ENCODE measurements at regions not wholly inside any gene's neighbourhood (a gene's known extent, or its start where the extent isn't known, plus 50 kb on each side); places are given as distances from the start of the nearest gene placed in this dataset.
A peak's percentile ranks its signal among the peaks of the same experiment; 100 is the strongest.

DNA sequence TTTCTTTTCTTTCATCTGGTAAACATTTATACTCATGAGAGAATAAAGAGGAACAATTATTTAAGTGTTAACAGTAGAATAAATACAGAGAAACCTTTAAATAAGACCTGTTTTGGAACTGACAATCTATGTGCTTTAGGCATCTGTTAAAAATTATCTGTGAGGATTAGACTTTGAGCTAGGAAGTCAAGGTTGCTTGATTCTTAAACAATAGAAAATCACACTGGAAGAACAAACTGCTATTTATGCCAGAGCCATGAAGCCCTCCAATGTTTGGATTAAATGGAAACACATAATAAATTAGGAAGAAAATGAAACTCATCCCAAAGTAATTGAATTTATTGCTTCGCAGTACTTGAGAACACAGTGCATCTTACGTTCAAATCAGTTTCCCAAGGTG is 207.2 kb upstream of the NPY2R start:
- Histone ChIP-seq H2BK12ac (ENCODE audit: low read length) (no peak overlapping the region), H2BK5ac (ENCODE audit: low read length) (no peak overlapping the region), H3K23ac (ENCODE audit: low read depth, low read length, poor library complexity) (no peak overlapping the region), H4K91ac (ENCODE audit: low read depth, low read length, poor library complexity) (no peak overlapping the region), H2AK5ac (ENCODE audit: low read depth, low read length) (no peak overlapping the region), H3K4me3 (ENCODE audit: low read length in 2 of 2) (no peak overlapping the region), H3K79me1 (ENCODE audit: low read depth, low read length) (no peaks in the 10 kb centered on the region), H3K27ac (replicated peaks; ENCODE audit: low read length) (no peak overlapping the region), H3K18ac (ENCODE audit: low read length) (no peak overlapping the region), H4K8ac (ENCODE audit: low read depth, low read length) (no peak overlapping the region), H3K4me1 (ENCODE audit: control insufficient read depth in 2 of 2, insufficient read depth in 1 of 2, low read depth in 1 of 2, low read length in 2 of 2) (no peaks in the 10 kb centered on the region), H3K27me3 (ENCODE audit: control insufficient read depth in 3 of 3, insufficient read depth in 3 of 3, low read depth in 1 of 3, low read length in 3 of 3) (no peaks in the 10 kb centered on the region), H3K9me3 (replicated peaks in 1 of 2; ENCODE audit: control insufficient read depth in 2 of 2, insufficient read depth in 1 of 2, low read depth in 1 of 2, low read length in 2 of 2) (peaks cover 0 to 3% of the 10 kb centered on the region in 2 donors), H2BK120ac (ENCODE audit: low read depth, low read length) (no peak overlapping the region), H3K9ac (ENCODE audit: low read depth, low read length, poor library complexity) (no peak overlapping the region), H3K36me3 (replicated peaks in 1 of 2; ENCODE audit: control insufficient read depth in 2 of 2, insufficient read depth in 2 of 2, low read length in 2 of 2) (no peaks in the 10 kb centered on the region), H2BK15ac (ENCODE audit: low read length) (no peak overlapping the region), H3K14ac (ENCODE audit: low read length) (no peak overlapping the region), H3K4me2 (ENCODE audit: insufficient read depth, low read length, poor library complexity, severe bottlenecking) (no peak overlapping the region), H3K4ac (ENCODE audit: low read length) (no peak overlapping the region), H2AFZ (ENCODE audit: low read length) (no peak overlapping the region)
- WGBS, 2 donors (ENCODE audit: extremely low coverage in 2 of 2, insufficient read length in 2 of 2, insufficient replicate concordance in 1 of 2), result no CpG with 5 or more reads among the region's 2 CpGs
- DNase-seq (ENCODE audit: low spot score), result no peak

DNA sequence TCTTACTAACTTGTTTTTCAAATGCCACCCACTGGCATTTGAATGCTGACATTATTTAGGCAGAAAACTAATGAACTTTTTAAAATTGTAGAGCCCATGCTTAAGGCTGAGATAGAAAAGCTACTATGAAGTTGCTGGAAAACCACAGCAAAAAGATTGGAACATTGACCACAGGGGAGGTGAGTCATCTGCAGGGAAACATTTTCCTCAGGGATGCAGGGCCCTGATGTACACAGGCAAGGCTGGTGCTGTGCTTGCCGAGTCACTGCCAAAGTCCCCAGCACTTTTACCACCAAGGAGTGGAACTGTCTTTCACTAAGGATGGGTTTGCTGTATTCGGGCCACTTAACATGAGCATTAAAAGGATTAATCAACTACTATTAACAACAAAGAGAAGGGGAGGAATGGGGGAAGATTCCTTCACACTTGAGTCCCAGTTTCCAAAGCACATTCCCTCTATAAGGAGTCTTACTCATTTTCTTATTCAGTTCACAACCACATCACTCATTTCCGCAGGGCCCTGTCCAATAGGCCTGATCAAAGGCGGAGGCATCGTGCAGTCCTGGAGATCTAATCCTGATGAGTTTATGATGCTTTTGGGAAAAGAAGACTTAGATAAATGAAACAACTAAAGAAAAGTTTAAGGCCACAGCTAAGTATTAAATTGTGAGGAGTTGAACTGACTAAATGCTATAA is 202.9 kb upstream of the NPY2R start:
- no peak for DNase-seq (ENCODE audit: low spot score)
- WGBS, 2 donors (ENCODE audit: extremely low coverage in 2 of 2, insufficient read length in 2 of 2, insufficient replicate concordance in 1 of 2), result no CpG with 5 or more reads among the region's 5 CpGs
- H3K27ac ChIP-seq (replicated peaks; ENCODE audit: low read length), result no peak overlapping the region

DNA sequence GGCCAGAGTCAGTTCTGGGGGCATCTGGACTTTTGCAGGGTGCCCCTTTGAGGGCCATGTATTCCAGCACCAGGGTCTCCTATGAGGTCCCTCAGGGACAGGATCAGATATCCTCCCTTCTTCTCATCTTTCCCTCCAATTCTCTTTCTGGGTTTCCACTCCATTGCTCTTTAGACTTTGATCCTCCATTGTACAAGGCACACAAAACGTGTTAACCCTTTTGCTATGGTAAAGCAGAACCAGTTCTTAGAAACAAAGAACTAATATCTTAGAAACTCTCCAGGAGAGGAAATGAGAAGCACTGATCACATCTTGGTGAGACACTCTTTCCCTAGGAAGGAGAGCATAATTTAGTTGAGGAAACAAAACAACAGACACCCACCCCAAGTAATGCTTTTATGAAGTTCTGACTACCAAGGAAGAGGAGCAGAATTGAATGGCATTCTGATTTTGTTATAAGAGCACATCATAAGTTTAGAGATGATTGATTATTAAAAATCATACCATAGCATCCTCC is 200.7 kb upstream of the NPY2R start:
- Histone ChIP-seq H3K27me3 (ENCODE audit: control insufficient read depth in 3 of 3, insufficient read depth in 3 of 3, low read depth in 1 of 3, low read length in 3 of 3) (no peaks in the 10 kb centered on the region), H3K27ac (replicated peaks; ENCODE audit: low read length) (no peak overlapping the region), H2BK5ac (ENCODE audit: low read length) (no peak overlapping the region)

More for the DNA sequence above, 202.9 kb upstream of the NPY2R start:
- Histone ChIP-seq H3K27me3 (ENCODE audit: control insufficient read depth in 3 of 3, insufficient read depth in 3 of 3, low read depth in 1 of 3, low read length in 3 of 3) (no peaks in the 10 kb centered on the region), H4K91ac (ENCODE audit: low read depth, low read length, poor library complexity) (no peak overlapping the region), H2BK5ac (ENCODE audit: low read length) (no peak overlapping the region), H2AK5ac (ENCODE audit: low read depth, low read length) (no peak overlapping the region), H3K4me3 (ENCODE audit: low read length in 2 of 2) (no peak overlapping the region), H3K9me3 (replicated peaks in 1 of 2; ENCODE audit: control insufficient read depth in 2 of 2, insufficient read depth in 1 of 2, low read depth in 1 of 2, low read length in 2 of 2) (peaks cover 0 to 3% of the 10 kb centered on the region in 2 donors), H2BK12ac (ENCODE audit: low read length) (no peak overlapping the region), H3K79me1 (ENCODE audit: low read depth, low read length) (no peaks in the 10 kb centered on the region), H2AFZ (ENCODE audit: low read length) (no peak overlapping the region), H4K8ac (ENCODE audit: low read depth, low read length) (no peak overlapping the region), H3K36me3 (replicated peaks in 1 of 2; ENCODE audit: control insufficient read depth in 2 of 2, insufficient read depth in 2 of 2, low read length in 2 of 2) (no peaks in the 10 kb centered on the region), H3K4me1 (ENCODE audit: control insufficient read depth in 2 of 2, insufficient read depth in 1 of 2, low read depth in 1 of 2, low read length in 2 of 2) (peaks cover 0 to 2% of the 10 kb centered on the region in 2 donors), H3K18ac (ENCODE audit: low read length) (no peak overlapping the region), H3K23ac (ENCODE audit: low read depth, low read length, poor library complexity) (no peak overlapping the region), H2BK15ac (ENCODE audit: low read length) (no peak overlapping the region), H3K14ac (ENCODE audit: low read length) (no peak overlapping the region), H3K9ac (ENCODE audit: low read depth, low read length, poor library complexity) (no peak overlapping the region), H2BK120ac (ENCODE audit: low read depth, low read length) (no peak overlapping the region), H3K4me2 (ENCODE audit: insufficient read depth, low read length, poor library complexity, severe bottlenecking) (no peak overlapping the region), H3K4ac (ENCODE audit: low read length) (no peak overlapping the region)

DNA sequence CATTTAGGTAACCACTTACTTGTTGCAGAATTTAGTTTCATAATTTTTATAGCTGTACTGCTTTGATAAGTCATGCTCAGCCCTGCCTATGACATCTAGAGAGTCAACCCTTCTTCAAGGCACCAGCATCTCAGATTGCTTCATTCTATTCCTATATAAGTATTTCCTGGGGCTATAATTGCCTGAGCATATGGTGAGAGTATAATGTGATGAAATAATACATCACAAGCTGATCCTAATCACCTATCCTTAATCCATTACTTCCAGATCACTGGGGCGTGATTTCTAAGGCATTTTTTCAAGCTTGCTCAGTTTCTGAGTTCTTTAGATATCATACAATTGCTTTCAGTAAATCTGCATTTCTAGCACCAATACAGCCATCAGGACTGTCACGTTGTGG is 200.0 kb upstream of the NPY2R start:
- H2BK12ac ChIP-seq (ENCODE audit: low read length), result no peak overlapping the region
- H2BK120ac ChIP-seq (ENCODE audit: low read depth, low read length), result no peak overlapping the region
- no peak overlapping the region for H2BK5ac ChIP-seq (ENCODE audit: low read length)
- no peaks in the 10 kb centered on the region for H3K27me3 ChIP-seq (ENCODE audit: control insufficient read depth in 3 of 3, insufficient read depth in 3 of 3, low read depth in 1 of 3, low read length in 3 of 3)
- no peaks in the 10 kb centered on the region for H3K9me3 ChIP-seq (replicated peaks in 1 of 2; ENCODE audit: control insufficient read depth in 2 of 2, insufficient read depth in 1 of 2, low read depth in 1 of 2, low read length in 2 of 2)
- H4K91ac ChIP-seq (ENCODE audit: low read depth, low read length, poor library complexity), result no peak overlapping the region
- H2AK5ac ChIP-seq (ENCODE audit: low read depth, low read length), result no peak overlapping the region
- H2AFZ ChIP-seq (ENCODE audit: low read length), result peak overlapping the region; percentile 7
- no peak overlapping the region for H3K4ac ChIP-seq (ENCODE audit: low read length)
- WGBS, 2 donors (ENCODE audit: extremely low coverage in 2 of 2, insufficient read length in 2 of 2, insufficient replicate concordance in 1 of 2), result no CpG with 5 or more reads among the region's 2 CpGs
- no peak overlapping the region for H3K14ac ChIP-seq (ENCODE audit: low read length)
- no peaks in the 10 kb centered on the region for H3K36me3 ChIP-seq (replicated peaks in 1 of 2; ENCODE audit: control insufficient read depth in 2 of 2, insufficient read depth in 2 of 2, low read length in 2 of 2)
- DNase-seq (ENCODE audit: low spot score), result no peak
- no peak overlapping the region for H3K9ac ChIP-seq (ENCODE audit: low read depth, low read length, poor library complexity)
- H3K27ac ChIP-seq (replicated peaks; ENCODE audit: low read length), result no peak overlapping the region
- H3K4me1 ChIP-seq (ENCODE audit: control insufficient read depth in 2 of 2, insufficient read depth in 1 of 2, low read depth in 1 of 2, low read length in 2 of 2), result peaks cover 0 to 2% of the 10 kb centered on the region in 2 donors
- no peak overlapping the region for H2BK15ac ChIP-seq (ENCODE audit: low read length)
- no peaks in the 10 kb centered on the region for H3K79me1 ChIP-seq (ENCODE audit: low read depth, low read length)
- no peak overlapping the region for H3K18ac ChIP-seq (ENCODE audit: low read length)
- no peak overlapping the region for H3K4me2 ChIP-seq (ENCODE audit: insufficient read depth, low read length, poor library complexity, severe bottlenecking)
- H3K23ac ChIP-seq (ENCODE audit: low read depth, low read length, poor library complexity), result no peak overlapping the region
- H3K4me3 ChIP-seq (ENCODE audit: low read length in 2 of 2), result no peak overlapping the region
- no peak overlapping the region for H4K8ac ChIP-seq (ENCODE audit: low read depth, low read length)

More for the DNA sequence above, 200.7 kb upstream of the NPY2R start:
- Histone ChIP-seq H3K18ac (ENCODE audit: low read length) (no peak overlapping the region), H2BK15ac (ENCODE audit: low read length) (no peak overlapping the region), H2BK120ac (ENCODE audit: low read depth, low read length) (no peak overlapping the region), H3K4me1 (ENCODE audit: control insufficient read depth in 2 of 2, insufficient read depth in 1 of 2, low read depth in 1 of 2, low read length in 2 of 2) (peaks cover 0 to 2% of the 10 kb centered on the region in 2 donors), H3K23ac (ENCODE audit: low read depth, low read length, poor library complexity) (no peak overlapping the region), H4K91ac (ENCODE audit: low read depth, low read length, poor library complexity) (no peak overlapping the region), H2AFZ (ENCODE audit: low read length) (no peak overlapping the region), H3K9me3 (replicated peaks in 1 of 2; ENCODE audit: control insufficient read depth in 2 of 2, insufficient read depth in 1 of 2, low read depth in 1 of 2, low read length in 2 of 2) (no peaks in the 10 kb centered on the region), H4K8ac (ENCODE audit: low read depth, low read length) (no peak overlapping the region), H3K4ac (ENCODE audit: low read length) (no peak overlapping the region), H3K4me3 (ENCODE audit: low read length in 2 of 2) (no peak overlapping the region), H3K4me2 (ENCODE audit: insufficient read depth, low read length, poor library complexity, severe bottlenecking) (no peak overlapping the region), H2AK5ac (ENCODE audit: low read depth, low read length) (no peak overlapping the region), H3K14ac (ENCODE audit: low read length) (no peak overlapping the region), H3K36me3 (replicated peaks in 1 of 2; ENCODE audit: control insufficient read depth in 2 of 2, insufficient read depth in 2 of 2, low read length in 2 of 2) (no peaks in the 10 kb centered on the region), H3K79me1 (ENCODE audit: low read depth, low read length) (no peaks in the 10 kb centered on the region), H3K9ac (ENCODE audit: low read depth, low read length, poor library complexity) (no peak overlapping the region), H2BK12ac (ENCODE audit: low read length) (no peak overlapping the region)
- no CpG with 5 or more reads among the region's 1 CpG for WGBS, 2 donors (ENCODE audit: extremely low coverage in 2 of 2, insufficient read length in 2 of 2, insufficient replicate concordance in 1 of 2)
- DNase-seq (ENCODE audit: low spot score), result no peak
